BJ (cell line): ENCODE measurements at regions not wholly inside any gene's neighbourhood (a gene's known extent, or its start where the extent isn't known, plus 50 kb on each side); places are given as distances from the start of the nearest gene placed in this dataset.

Experiments used
- CTCF ChIA-PET: fragments of 350-600 bp; formaldehyde crosslinking; extraction: SDS; loops from one replicate; lab custom pipeline; 2021; ENCODE audit warnings: antibody characterized with exemption, inconsistent platforms; lab: Yijun Ruan, JAX
- POLR2A ChIA-PET: fragments of 300-600 bp; sonication (Branson Sonifier 250); formaldehyde crosslinking; extraction: SDS; loops from one replicate; lab custom pipeline; 2021; ENCODE audit warnings: antibody characterized with exemption; lab: Charles Lee
- DNase-seq: peaks from one replicate; pipeline ENCODE4 v3.0.0-alpha.2; 2011; ENCODE audit warnings: low read depth
- H3K27me3 ChIP-seq: 2 replicates; pipeline ENCODE4 v1.6.0; 2011; ENCODE audit warnings: low read length; ENCODE audit not compliant: control insufficient read depth, insufficient read depth
- H3K36me3 ChIP-seq: 2 replicates; pipeline ENCODE4 v1.5.1; 2011; ENCODE audit warnings: low read length; ENCODE audit not compliant: control insufficient read depth, insufficient read depth
- H3K4me3 ChIP-seq: 2 replicates; pipeline ENCODE4 v1.5.1; 2011; ENCODE audit warnings: low read depth, mild to moderate bottlenecking, control low read depth, low read length
- TF ChIP-seq, protein P1 (sequence below): IDR thresholded peaks from 2 replicates; pipeline ENCODE4 v1.5.1; 2011; ENCODE audit warnings: low read depth, mild to moderate bottlenecking, control low read depth, inconsistent platforms, low read length, moderate library complexity; ENCODE audit not compliant: insufficient read depth

GRCh38 chr4:138599965-138600364 lies 357.8 kb upstream of the SLC7A11 start:
- DNase-seq, result no peak
- TF ChIP-seq, protein P1, sequence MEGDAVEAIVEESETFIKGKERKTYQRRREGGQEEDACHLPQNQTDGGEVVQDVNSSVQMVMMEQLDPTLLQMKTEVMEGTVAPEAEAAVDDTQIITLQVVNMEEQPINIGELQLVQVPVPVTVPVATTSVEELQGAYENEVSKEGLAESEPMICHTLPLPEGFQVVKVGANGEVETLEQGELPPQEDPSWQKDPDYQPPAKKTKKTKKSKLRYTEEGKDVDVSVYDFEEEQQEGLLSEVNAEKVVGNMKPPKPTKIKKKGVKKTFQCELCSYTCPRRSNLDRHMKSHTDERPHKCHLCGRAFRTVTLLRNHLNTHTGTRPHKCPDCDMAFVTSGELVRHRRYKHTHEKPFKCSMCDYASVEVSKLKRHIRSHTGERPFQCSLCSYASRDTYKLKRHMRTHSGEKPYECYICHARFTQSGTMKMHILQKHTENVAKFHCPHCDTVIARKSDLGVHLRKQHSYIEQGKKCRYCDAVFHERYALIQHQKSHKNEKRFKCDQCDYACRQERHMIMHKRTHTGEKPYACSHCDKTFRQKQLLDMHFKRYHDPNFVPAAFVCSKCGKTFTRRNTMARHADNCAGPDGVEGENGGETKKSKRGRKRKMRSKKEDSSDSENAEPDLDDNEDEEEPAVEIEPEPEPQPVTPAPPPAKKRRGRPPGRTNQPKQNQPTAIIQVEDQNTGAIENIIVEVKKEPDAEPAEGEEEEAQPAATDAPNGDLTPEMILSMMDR, result no peak
- 0 out of 2 replicates have a peak, but pooled peaks cover 1% of the 10 kb centered on the region for H3K27me3 ChIP-seq
- ChIA-PET CTCF (no interaction called here), POLR2A (no interaction called here)
- H3K4me3 ChIP-seq, result no peak overlapping the region
- H3K36me3 ChIP-seq, result no peaks in the 10 kb centered on the region

DNA sequence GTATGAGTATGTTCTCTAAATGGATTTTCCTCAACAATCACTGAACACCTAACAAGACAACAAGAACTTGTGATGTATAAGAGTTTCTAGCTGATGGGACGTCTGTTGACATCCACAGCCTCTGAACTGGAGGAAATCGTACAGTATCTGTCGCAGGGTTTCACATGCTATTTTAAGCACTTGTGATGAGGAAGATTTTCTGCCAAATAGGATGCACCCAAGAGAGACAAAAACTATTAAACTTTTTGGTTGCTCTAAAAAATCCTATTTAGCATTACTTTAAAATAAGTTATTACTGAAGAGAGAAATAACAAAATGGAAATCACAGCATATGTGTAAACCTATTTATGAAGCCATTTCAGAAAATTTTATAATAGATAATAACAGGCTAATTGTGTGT lies 356.1 kb upstream of the SLC7A11 start:
- CTCF ChIA-PET, result no interaction called here
- no peaks in the 10 kb centered on the region for H3K36me3 ChIP-seq
- TF ChIP-seq, protein P1, result no peak
- POLR2A ChIA-PET, result no interaction called here
- H3K4me3 ChIP-seq, result no peak overlapping the region
- 0 out of 2 replicates have a peak, but pooled peaks cover 1% of the 10 kb centered on the region for H3K27me3 ChIP-seq
- DNase-seq, result no peak

- 0 out of 2 replicates have a peak, but pooled peaks cover 3% of the 10 kb centered on the region for H3K27me3 ChIP-seq
- H3K4me3 ChIP-seq, result no peak overlapping the region
- no peaks in the 10 kb centered on the region for H3K36me3 ChIP-seq
- no peak for DNase-seq
- ChIA-PET POLR2A (no interaction called here), CTCF (interaction anchor here (0.6 to 1.4 kb wide), 2 partner anchors 10 to 308 kb away, joined by 3 read pairs; no protein-coding TSS in a partner anchor)
- TF ChIP-seq, protein P1, result no peak
Measured at GRCh38 chr4:138596896-138597295, 354.7 kb upstream of the SLC7A11 start.

GRCh38 chr4:138595731-138596460 lies 353.7 kb upstream of the SLC7A11 start:
- TF ChIP-seq, protein P1, result no peak
- DNase-seq, result peak; percentile 46
- 0 out of 2 replicates have a peak, but pooled peaks cover 3% of the 10 kb centered on the region for H3K27me3 ChIP-seq
- H3K4me3 ChIP-seq, result no peak overlapping the region
- ChIA-PET POLR2A (no interaction called here), CTCF (interaction anchor here (1.0 kb wide), 1 partner anchor 19 kb away, joined by 3 read pairs; no protein-coding TSS in a partner anchor)
- H3K36me3 ChIP-seq, result no peaks in the 10 kb centered on the region

DNA sequence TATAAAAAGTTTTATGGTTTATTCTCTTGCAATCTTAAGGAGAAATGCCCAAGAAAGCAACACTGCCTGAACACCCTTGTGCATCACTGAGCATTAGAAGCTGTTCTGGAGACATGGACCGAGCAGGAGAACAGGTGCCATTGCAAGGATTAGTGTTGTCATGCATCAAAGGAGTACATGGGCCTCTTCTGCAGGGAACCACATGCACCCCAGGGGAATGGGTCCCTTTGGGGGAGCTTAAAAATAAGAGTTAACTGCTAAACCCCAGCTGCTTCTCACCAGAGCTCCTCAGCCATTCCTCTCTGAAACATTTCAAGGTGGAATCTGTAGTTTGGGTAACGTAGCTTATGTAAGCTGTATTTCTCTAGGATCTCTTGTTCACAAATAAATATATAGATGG lies 353.0 kb upstream of the SLC7A11 start:
- TF ChIP-seq, protein P1, result no peak
- no peak for DNase-seq
- ChIA-PET POLR2A (no interaction called here), CTCF (interaction anchor here (1.0 kb wide), 1 partner anchor 18 kb away, joined by 3 read pairs; no protein-coding TSS in a partner anchor)
- Histone ChIP-seq H3K27me3 (0 out of 2 replicates have a peak, but pooled peaks cover 3% of the 10 kb centered on the region), H3K36me3 (no peaks in the 10 kb centered on the region), H3K4me3 (no peak overlapping the region)
